Liver (tissue), 8 donors: ENCODE measurements at regions not wholly inside any gene's neighbourhood (a gene's known extent, or its start where the extent isn't known, plus 50 kb on each side); places are given as distances from the start of the nearest gene placed in this dataset.

Source experiments
- DNase-seq: peaks from one replicate; pipeline ENCODE4 v3.0.0-alpha.2; 2017; ENCODE audit warnings: low spot score
- H3K27ac ChIP-seq, 2 donors: one replicate each; pipeline ENCODE4 v1.7.0; 2013; ENCODE audit warnings: inconsistent platforms in 2 of 2, low read length in 2 of 2, control low read depth in 1 of 2, low read depth in 1 of 2, mild to moderate bottlenecking in 1 of 2
- H3K27me3 ChIP-seq, 4 donors: one replicate each; pipeline versions ENCODE4 v1.6.1 to v1.7.0; 2013; ENCODE audit warnings: low read length in 3 of 4, inconsistent platforms in 1 of 4, mild to moderate bottlenecking in 1 of 4, moderate library complexity in 1 of 4; ENCODE audit not compliant: control insufficient read depth in 4 of 4, insufficient read depth in 4 of 4
- H3K36me3 ChIP-seq, 4 donors: one replicate each; pipeline versions ENCODE4 v1.6.1 to v1.7.0; 2013; ENCODE audit warnings: low read length in 3 of 4, mild to moderate bottlenecking in 3 of 4, low read depth in 1 of 4, moderate library complexity in 1 of 4; ENCODE audit not compliant: control insufficient read depth in 4 of 4, insufficient read depth in 3 of 4
- H3K4me1 ChIP-seq, 4 donors: one replicate each; pipeline versions ENCODE4 v1.6.1 to v1.7.0; 2013; ENCODE audit warnings: low read length in 3 of 4, mild to moderate bottlenecking in 3 of 4, moderate library complexity in 1 of 4; ENCODE audit not compliant: control insufficient read depth in 4 of 4, insufficient read depth in 4 of 4
- H3K4me3 ChIP-seq, 3 donors: one replicate each; pipeline versions ENCODE4 v1.6.1 to v1.7.0; 2013; ENCODE audit warnings: low read length in 3 of 3, control low read depth in 1 of 3, low read depth in 1 of 3, mild to moderate bottlenecking in 1 of 3
- H3K9ac ChIP-seq, 2 donors: one replicate each; pipeline ENCODE4 v1.7.0; 2013; ENCODE audit warnings: low read length in 2 of 2, mild to moderate bottlenecking in 2 of 2, moderate library complexity in 2 of 2, control low read depth in 1 of 2, low read depth in 1 of 2
- H3K9me3 ChIP-seq, 4 donors: one replicate each; pipeline versions ENCODE4 v1.6.1 to v1.7.0; 2013; ENCODE audit warnings: low read length in 3 of 4; ENCODE audit not compliant: control insufficient read depth in 4 of 4
- ATF3 ChIP-seq: IDR thresholded peaks from 2 replicates; pipeline ENCODE4 v1.6.1; 2016; ENCODE audit warnings: antibody characterized with exemption
- CTCF ChIP-seq: fragments of 150-350 bp; IDR thresholded peaks from 2 replicates; pipeline ENCODE4 v1.5.1; 2017; ENCODE audit warnings: improper control_type of control experiment, low read depth, low read length; ENCODE audit not compliant: missing input control
- EGR1 ChIP-seq, 2 donors: IDR thresholded peaks; 2 replicates each; pipeline ENCODE4 v1.6.1; 2016 to 2018; ENCODE audit warnings: antibody characterized with exemption in 2 of 2, low read depth in 2 of 2
- FOXA1 ChIP-seq: IDR thresholded peaks from 2 replicates; pipeline ENCODE4 v1.6.1; 2016; ENCODE audit warnings: antibody characterized with exemption
- FOXA2 ChIP-seq: IDR thresholded peaks from 2 replicates; pipeline ENCODE4 v1.6.1; 2016; ENCODE audit warnings: antibody characterized with exemption
- GABPA ChIP-seq, 2 donors: IDR thresholded peaks in 1 of 2; conservative IDR thresholded peaks in 1 of 2; 2 replicates each; pipeline ENCODE4 v1.6.1; 2016; ENCODE audit warnings: antibody characterized with exemption in 2 of 2, mild to moderate bottlenecking in 1 of 2, moderate library complexity in 1 of 2
- HNF4A ChIP-seq, 2 donors: conservative IDR thresholded peaks; 2 replicates each; pipeline ENCODE4 v1.6.1; 2016; ENCODE audit warnings: antibody characterized with exemption in 2 of 2, mild to moderate bottlenecking in 2 of 2
- JUND ChIP-seq, 2 donors: IDR thresholded peaks; 2 replicates each; pipeline ENCODE4 v1.6.1; 2016; ENCODE audit warnings: antibody characterized with exemption in 2 of 2
- MAX ChIP-seq: IDR thresholded peaks from 2 replicates; pipeline ENCODE4 v1.6.1; 2016; ENCODE audit warnings: antibody characterized with exemption
- NR2F2 ChIP-seq: IDR thresholded peaks from 2 replicates; pipeline ENCODE4 v1.6.1; 2016; ENCODE audit warnings: antibody characterized with exemption
- RAD21 ChIP-seq, 2 donors: IDR thresholded peaks; 2 replicates each; pipeline ENCODE4 v1.6.1; 2016; ENCODE audit warnings: antibody characterized with exemption in 2 of 2, mild to moderate bottlenecking in 2 of 2
- REST ChIP-seq: IDR thresholded peaks from 2 replicates; pipeline ENCODE4 v1.6.1; 2016; ENCODE audit warnings: antibody characterized with exemption, mild to moderate bottlenecking
- RXRA ChIP-seq, 2 donors: IDR thresholded peaks; 2 replicates each; pipeline ENCODE4 v1.6.1; 2017 to 2018; ENCODE audit warnings: antibody characterized with exemption in 2 of 2, mild to moderate bottlenecking in 1 of 2
- SP1 ChIP-seq: IDR thresholded peaks from 2 replicates; pipeline ENCODE4 v1.6.1; 2018; ENCODE audit warnings: antibody characterized with exemption, mild to moderate bottlenecking
- TAF1 ChIP-seq: conservative IDR thresholded peaks from 2 replicates; pipeline ENCODE4 v1.6.1; 2016; ENCODE audit warnings: antibody characterized with exemption, mild to moderate bottlenecking
- YY1 ChIP-seq: IDR thresholded peaks from 2 replicates; pipeline ENCODE4 v1.6.1; 2016; ENCODE audit warnings: antibody characterized with exemption, mild to moderate bottlenecking
- ZBTB33 ChIP-seq: IDR thresholded peaks from 2 replicates; pipeline ENCODE4 v1.6.1; 2016; ENCODE audit warnings: antibody characterized with exemption
- WGBS: extraction: QIAGEN DNeasy Blood & Tissue Kit; methylation state at CpG from one replicate; pipeline ENCODE4 v1.1.7; 2013; 5-methylcytosine and 5-hydroxymethylcytosine counted together
- donor health status: healthy.
- donor health status: healthy.
- donor health status: healthy.
- donor health status: healthy.
- donor health status: healthy.

- no peak overlapping the region for H3K9ac ChIP-seq
- WGBS: 81% methylated on average over 2 of the region's 2 CpGs
- H3K36me3 ChIP-seq: no peaks in the 10 kb centered on the region
- DNase-seq: no peak
- H3K9me3 ChIP-seq: no peaks in the 10 kb centered on the region
- no peak overlapping the region for H3K27ac ChIP-seq
- H3K27me3 ChIP-seq: no peaks in the 10 kb centered on the region
- no peak for TF ChIP-seq RAD21 (IDR thresholded peaks at IDR 0.05)
- TF ChIP-seq JUND (IDR thresholded peaks at IDR 0.05): no peak
- no peak for TF ChIP-seq CTCF
- no peak for TF ChIP-seq FOXA1
- no peak for TF ChIP-seq HNF4A (conservative IDR thresholded peaks at IDR 0.05)
- no peak for TF ChIP-seq NR2F2
- no peak for TF ChIP-seq REST
- no peak for TF ChIP-seq ATF3
- no peak for TF ChIP-seq RXRA (IDR thresholded peaks at IDR 0.05)
- H3K4me1 ChIP-seq: no peaks in the 10 kb centered on the region
- no peak overlapping the region for H3K4me3 ChIP-seq
Observed at GRCh38 chr3:21936207-21936606, 185.2 kb upstream of the ZNF385D start.

GRCh38 chr3:21938267-21938681 lies 187.3 kb upstream of the ZNF385D start:
- 88% methylated on average over 5 of the region's 5 CpGs for WGBS
- no peaks in the 10 kb centered on the region for H3K4me1 ChIP-seq
- no peak for DNase-seq
- no peak overlapping the region for H3K4me3 ChIP-seq
- no peak overlapping the region for H3K27ac ChIP-seq
- H3K27me3 ChIP-seq: no peaks in the 10 kb centered on the region
- no peak overlapping the region for H3K9ac ChIP-seq
- H3K9me3 ChIP-seq: no peaks in the 10 kb centered on the region
- TF ChIP-seq FOXA2: no peak
- TF ChIP-seq MAX: no peak
- no peak for TF ChIP-seq FOXA1
- no peak for TF ChIP-seq SP1
- TF ChIP-seq GABPA (IDR thresholded peaks at IDR 0.05 in 1 of 2, conservative IDR thresholded peaks at IDR 0.05 in 1 of 2): no peak
- no peak for TF ChIP-seq ZBTB33
- TF ChIP-seq RAD21 (IDR thresholded peaks at IDR 0.05): no peak
- no peak for TF ChIP-seq RXRA (IDR thresholded peaks at IDR 0.05)
- no peak for TF ChIP-seq HNF4A (conservative IDR thresholded peaks at IDR 0.05)
- TF ChIP-seq YY1: no peak
- no peak for TF ChIP-seq ATF3
- no peak for TF ChIP-seq CTCF
- no peak for TF ChIP-seq REST
- TF ChIP-seq TAF1: no peak
- TF ChIP-seq NR2F2: no peak
- TF ChIP-seq EGR1 (IDR thresholded peaks at IDR 0.05; ENCODE audit: low read depth in 2 of 2): no peak
- H3K36me3 ChIP-seq: no peaks in the 10 kb centered on the region
